GM12891 (cell line): ENCODE measurements at regions not wholly inside any gene's neighbourhood (a gene's known extent, or its start where the extent isn't known, plus 50 kb on each side); places are given as distances from the start of the nearest gene placed in this dataset.

ENCODE experiments used
- DNase-seq: peaks from one replicate; pipeline ENCODE4 v3.0.0; 2011; ENCODE audit warnings: low spot score; ENCODE audit not compliant: insufficient read length
- FAIRE-seq: peaks from 2 replicates; lab custom pipeline; 2011; peaks lifted over from hg19 to GRCh38; lab: Jason Lieb, UNC
- PAX5 ChIP-seq: IDR thresholded peaks from 2 replicates; pipeline ENCODE4 v1.6.1; 2011; ENCODE audit warnings: low read length, moderate library complexity, mild to moderate bottlenecking; ENCODE audit not compliant: insufficient read depth, severe bottlenecking
- POLR2A ChIP-seq: IDR thresholded peaks from 2 replicates; pipeline ENCODE4 v1.6.1; 2011; ENCODE audit warnings: low read depth, low read length, control low read depth
- POLR2AphosphoS5 ChIP-seq: IDR thresholded peaks from 2 replicates; pipeline ENCODE4 v1.6.1; 2011; ENCODE audit warnings: low read depth, low read length, control low read depth
- POU2F2 ChIP-seq: IDR thresholded peaks from 2 replicates; pipeline ENCODE4 v1.6.1; 2011; ENCODE audit warnings: low read depth, mild to moderate bottlenecking, control low read depth, low read length, moderate library complexity
- SPI1 ChIP-seq: IDR thresholded peaks from 2 replicates; pipeline ENCODE4 v1.6.1; 2011; ENCODE audit warnings: low read depth, low read length, control low read depth
- TAF1 ChIP-seq: IDR thresholded peaks from 2 replicates; pipeline ENCODE4 v1.6.1; 2011; ENCODE audit warnings: low read depth, low read length, control low read depth

DNA sequence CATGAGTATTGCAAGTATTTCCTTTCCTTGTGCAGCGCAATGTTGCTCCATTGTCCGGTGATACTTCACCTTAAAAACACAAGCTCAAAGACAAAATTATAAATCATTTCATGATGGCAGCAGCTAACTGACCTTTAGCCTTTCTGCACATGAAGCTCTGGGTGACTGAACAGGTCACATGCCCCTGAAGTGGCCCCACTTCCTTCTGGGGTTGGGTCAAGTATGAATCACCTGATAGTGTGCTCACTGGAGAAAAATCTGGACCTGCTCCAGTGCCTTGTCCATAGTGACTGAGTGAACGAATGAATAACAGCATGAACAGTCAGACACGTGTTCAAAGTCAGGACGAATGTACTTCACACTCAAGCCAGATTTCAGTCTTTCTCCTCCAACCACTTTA lies 658.9 kb downstream of the NPHP4 start:
- FAIRE-seq (no peak), DNase-seq (no peak)

DNA sequence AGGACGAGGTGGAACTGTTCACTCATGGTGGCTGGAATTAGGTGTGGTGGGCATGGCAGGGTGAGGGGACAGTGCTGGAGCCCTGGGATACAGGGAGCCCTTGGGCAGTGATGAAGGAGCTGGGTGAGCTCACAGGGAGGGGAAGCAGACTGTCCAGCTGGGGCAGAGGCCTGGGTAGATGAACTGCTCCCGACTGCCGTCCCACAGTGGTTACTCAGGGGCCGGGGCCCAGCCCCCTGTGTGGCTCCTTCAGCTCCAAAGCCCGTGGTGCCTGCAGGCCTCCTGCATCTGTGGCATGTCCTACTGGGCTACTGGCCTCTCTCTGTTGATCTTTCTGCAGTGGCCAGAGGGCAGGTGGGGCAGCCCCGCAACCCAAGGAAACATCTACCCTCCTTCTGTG lies 661.1 kb downstream of the NPHP4 start:
- no peak for TF ChIP-seq TAF1
- TF ChIP-seq POLR2AphosphoS5 = no peak
- no peak for TF ChIP-seq POU2F2
- TF ChIP-seq POLR2A = no peak
- TF ChIP-seq PAX5 = no peak
- no peak for TF ChIP-seq SPI1
- DNase-seq = no peak
- FAIRE-seq = no peak

More for the DNA sequence above, 658.9 kb downstream of the NPHP4 start:
- TF ChIP-seq TAF1 (no peak), POU2F2 (no peak), SPI1 (no peak), POLR2AphosphoS5 (no peak), POLR2A (no peak), PAX5 (no peak)

DNA sequence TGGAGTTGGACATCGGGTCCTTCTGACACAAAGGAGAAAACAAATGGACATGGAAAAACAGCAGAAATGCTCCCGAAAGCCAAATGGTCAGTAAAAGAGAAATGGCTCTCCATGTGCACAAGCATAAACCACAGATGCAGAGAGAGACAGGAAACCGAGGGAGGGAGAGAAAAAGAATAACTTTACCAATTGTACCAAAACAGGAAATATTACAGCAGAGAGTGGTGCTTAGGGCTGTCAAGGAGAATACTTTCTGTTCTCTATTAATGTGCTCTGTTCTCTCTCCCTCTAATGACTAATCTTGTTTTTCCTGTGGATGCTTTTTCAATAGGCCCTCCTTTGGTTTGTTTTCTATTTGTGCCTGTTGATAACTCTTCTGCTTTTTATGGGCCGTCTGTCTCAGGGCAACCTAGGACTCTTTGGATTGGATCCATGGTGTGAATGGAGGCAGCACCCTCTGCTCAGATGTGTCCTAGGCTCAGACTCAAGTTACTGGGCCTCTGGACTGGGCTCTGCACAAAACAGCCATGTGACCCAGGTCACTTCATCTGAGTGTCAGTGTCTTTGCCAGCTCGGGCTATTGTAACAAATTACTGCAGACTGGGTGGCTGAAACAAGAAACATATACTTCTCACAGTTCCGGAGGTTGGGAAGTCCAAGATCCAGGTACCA lies 663.0 kb downstream of the NPHP4 start:
- DNase-seq (no peak), FAIRE-seq (no peak)
- TF ChIP-seq POU2F2 = no peak
- no peak for TF ChIP-seq POLR2AphosphoS5
- TF ChIP-seq PAX5 = no peak
- no peak for TF ChIP-seq SPI1
- TF ChIP-seq TAF1 = no peak
- no peak for TF ChIP-seq POLR2A

DNA sequence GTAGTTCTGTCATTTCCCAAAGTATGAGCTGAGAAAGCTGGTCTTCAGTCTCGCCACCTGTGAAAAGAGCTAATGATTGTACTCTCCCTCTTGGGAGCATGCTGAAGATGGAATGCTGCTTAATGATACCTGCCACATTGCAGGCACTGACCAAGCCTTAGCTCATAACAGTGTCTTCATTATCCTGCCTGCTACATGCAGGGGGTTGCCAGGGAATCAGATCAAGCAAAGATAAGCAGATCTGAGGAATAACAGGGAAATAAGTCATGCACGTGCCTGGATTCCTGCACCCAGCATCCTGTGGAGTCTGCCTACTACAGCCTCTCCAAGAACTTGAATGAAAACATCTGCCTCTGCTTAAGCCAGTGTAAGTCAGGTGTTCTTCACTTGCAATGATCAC lies 667.3 kb downstream of the NPHP4 start:
- FAIRE-seq = no peak
- no peak for DNase-seq
- TF ChIP-seq SPI1 = no peak
- no peak for TF ChIP-seq PAX5
- no peak for TF ChIP-seq POLR2AphosphoS5
- no peak for TF ChIP-seq TAF1
- no peak for TF ChIP-seq POU2F2
- no peak for TF ChIP-seq POLR2A

DNA sequence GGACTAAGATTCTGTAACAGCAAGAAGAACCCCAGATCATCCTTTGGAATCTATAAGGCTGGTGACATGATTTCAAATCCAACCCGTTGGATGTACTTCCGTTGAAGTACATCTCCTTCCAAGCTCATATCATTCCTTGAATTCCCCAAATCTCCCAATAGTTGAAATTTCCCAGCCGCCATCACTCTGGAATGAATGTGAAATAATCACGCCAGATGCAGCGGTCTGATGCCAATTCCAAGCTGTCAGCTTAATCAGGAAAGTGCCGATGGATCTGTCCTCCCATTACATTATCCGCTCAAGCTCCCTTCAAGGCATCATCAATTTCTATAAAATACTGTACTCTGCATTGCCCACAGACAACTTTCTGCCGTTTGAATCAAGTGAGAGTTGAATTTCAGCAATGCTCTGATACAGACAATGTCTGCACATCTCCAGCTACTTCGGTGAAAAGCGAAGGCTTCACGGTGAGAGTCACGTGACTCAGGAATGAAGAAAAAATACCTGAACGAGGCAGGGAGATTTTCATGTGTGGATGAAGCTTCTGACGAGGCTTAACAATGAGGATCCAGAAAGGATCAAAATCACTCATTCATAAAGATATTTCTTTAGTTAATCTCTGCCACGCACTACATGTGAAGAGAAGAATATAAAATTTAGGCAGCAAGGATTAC lies 663.9 kb downstream of the AJAP1 start:
- DNase-seq (no peak), FAIRE-seq (no peak)
- TF ChIP-seq POLR2A (no peak), SPI1 (no peak), POU2F2 (no peak), TAF1 (no peak), PAX5 (no peak), POLR2AphosphoS5 (no peak)

DNA sequence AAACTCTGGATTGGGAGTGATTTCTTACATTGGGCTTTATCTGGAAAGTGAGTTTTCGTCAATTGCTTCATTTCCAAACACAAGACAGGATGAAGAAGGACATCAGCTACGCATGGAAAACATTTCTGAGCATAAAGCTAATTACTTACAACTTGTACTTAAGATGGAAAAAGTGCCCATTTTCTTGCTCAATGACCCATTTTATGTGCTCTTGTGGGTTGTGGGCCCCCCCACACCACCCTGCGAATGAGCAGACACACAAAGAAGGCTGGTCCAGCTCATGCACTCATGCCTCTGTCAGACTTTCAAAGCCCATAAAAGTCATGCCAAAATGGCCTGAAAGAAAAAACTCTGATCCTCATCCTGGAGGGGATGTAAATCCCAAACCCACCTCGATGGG lies 663.0 kb downstream of the AJAP1 start:
- TF ChIP-seq SPI1 = no peak
- TF ChIP-seq PAX5 = no peak
- TF ChIP-seq POLR2AphosphoS5 = no peak
- TF ChIP-seq POLR2A = no peak
- TF ChIP-seq POU2F2 = no peak
- TF ChIP-seq TAF1 = no peak
- no peak for DNase-seq
- no peak for FAIRE-seq

DNA sequence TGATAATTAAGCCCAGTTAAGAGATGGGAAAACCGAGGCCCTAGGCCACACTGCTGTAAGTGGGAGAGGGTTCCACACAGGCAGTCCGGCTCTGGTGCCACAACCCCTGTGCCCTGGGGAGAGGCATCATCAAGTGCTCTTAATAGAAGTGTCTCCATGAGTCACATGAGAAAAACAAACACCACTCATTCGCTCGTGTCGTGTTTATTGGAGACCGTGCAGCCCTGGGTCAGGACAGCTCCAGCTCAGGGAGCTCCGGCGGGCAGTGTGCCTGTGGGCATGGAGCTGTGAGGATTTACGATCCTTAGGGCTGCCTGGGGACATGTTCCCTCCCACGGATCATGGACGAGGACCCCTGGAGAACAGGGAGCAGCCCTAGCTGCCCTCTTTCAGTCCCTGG lies 658.5 kb downstream of the AJAP1 start:
- TF ChIP-seq TAF1 = no peak
- no peak for TF ChIP-seq POLR2A
- no peak for TF ChIP-seq SPI1
- TF ChIP-seq POLR2AphosphoS5 = no peak
- no peak for TF ChIP-seq POU2F2
- no peak for TF ChIP-seq PAX5
- DNase-seq (no peak), FAIRE-seq (no peak)

DNA sequence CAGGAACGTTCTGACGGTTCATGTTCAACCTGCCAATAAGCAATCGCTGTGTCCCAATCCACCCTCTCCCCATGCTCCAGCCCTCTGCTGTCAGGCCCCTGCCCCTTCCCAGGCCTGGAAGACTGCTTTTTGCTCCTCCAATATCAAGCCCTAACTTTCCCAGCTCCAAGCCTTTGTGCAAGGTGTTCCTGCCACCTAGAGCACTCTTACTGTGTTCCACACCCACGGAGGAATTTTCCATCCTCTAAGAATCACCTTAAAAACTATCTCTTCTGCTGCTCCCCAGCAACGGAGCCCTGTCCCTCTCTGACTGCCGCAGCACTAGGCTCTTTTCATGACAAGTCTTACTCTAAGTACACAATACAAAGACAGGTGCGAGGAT lies 657.9 kb downstream of the AJAP1 start:
- DNase-seq = no peak
- TF ChIP-seq TAF1 (no peak), POLR2A (no peak), POU2F2 (no peak), SPI1 (no peak), POLR2AphosphoS5 (no peak), PAX5 (no peak)
- FAIRE-seq = no peak

DNA sequence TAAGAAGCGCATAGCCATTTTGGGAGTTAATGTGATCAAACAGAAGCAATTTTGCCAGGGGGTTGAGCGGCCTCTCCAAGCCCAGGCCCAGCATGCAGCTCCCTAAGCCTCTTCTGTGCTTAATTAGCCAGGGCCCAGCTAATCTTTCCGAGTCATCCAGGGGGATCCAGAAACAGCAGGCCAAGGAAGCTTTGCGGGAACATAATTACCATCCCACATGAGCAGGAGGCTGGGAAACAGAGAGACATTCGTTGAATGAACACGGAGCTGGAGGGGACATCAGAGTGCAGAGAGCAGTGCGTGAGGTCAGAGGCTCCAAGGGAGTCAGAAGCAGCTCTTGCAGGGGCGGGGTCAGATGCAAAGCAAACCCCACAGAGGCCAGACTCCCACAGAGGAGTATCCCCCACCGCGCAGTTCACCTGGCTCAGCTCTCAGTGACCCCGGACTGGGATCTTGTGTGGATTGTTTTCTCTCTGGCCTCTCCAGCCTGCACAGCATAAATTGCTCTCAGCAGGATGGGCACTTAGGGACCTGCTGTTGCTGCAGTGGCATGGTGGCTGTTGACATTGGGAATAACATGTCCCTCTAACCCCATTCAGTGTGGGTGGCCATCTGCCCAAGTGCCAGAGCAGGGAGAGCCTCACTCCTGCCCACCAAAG lies 657.4 kb downstream of the AJAP1 start:
- DNase-seq = no peak
- TF ChIP-seq POLR2AphosphoS5 = no peak
- TF ChIP-seq SPI1 = no peak
- TF ChIP-seq POU2F2 = no peak
- TF ChIP-seq POLR2A = no peak
- TF ChIP-seq PAX5 = no peak
- TF ChIP-seq TAF1 = no peak

DNA sequence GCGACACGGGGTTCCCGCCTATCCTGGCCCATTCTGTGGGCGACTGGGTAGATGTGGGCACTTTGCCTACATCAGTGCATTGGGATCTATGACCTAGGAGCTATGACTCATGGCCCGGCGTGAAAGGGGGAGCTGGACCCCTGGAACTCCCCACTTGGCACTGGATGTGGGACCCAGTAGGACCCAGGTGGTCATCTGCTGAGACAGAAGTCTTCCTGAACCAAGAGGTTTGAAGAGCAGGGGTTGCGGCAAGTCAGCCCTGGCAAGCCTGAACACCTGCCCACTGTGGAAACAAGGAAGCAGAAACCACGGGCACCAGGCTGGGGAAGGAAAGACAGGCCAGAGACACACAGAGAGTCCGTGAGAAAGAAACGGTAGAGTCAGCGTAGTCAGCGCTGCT lies 656.7 kb downstream of the AJAP1 start:
- DNase-seq = no peak
- TF ChIP-seq POLR2AphosphoS5 = no peak
- no peak for TF ChIP-seq SPI1
- no peak for FAIRE-seq

More for the DNA sequence above, 657.4 kb downstream of the AJAP1 start:
- FAIRE-seq = no peak
